ENCODE measurements at regions not wholly inside any gene's neighbourhood (a gene's known extent, or its start where the extent isn't known, plus 50 kb on each side); places are given as distances from the start of the nearest gene placed in this dataset.

GRCh38 chr14:104341532-104342434 is 203.4 kb downstream of the KIF26A start (continued):
- TF ChIP-seq, protein P1, sequence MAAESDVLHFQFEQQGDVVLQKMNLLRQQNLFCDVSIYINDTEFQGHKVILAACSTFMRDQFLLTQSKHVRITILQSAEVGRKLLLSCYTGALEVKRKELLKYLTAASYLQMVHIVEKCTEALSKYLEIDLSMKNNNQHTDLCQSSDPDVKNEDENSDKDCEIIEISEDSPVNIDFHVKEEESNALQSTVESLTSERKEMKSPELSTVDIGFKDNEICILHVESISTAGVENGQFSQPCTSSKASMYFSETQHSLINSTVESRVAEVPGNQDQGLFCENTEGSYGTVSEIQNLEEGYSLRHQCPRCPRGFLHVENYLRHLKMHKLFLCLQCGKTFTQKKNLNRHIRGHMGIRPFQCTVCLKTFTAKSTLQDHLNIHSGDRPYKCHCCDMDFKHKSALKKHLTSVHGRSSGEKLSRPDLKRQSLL (tag by site-specific recombination; IDR thresholded peaks at IDR 0.05) = peak; percentile 49; the same call in 1 of the 2 replicates
- TF ChIP-seq YY2 (tag by site-specific recombination; IDR thresholded peaks at IDR 0.05) = peak; percentile 61
- no peak for TF ChIP-seq ZNF398 (tag by site-specific recombination; IDR thresholded peaks at IDR 0.05)
- TF ChIP-seq PRDM1 (tag by site-specific recombination; IDR thresholded peaks at IDR 0.05) = no peak
- TF ChIP-seq ZNF350 (tag by site-specific recombination; IDR thresholded peaks at IDR 0.05) = no peak
- TF ChIP-seq, protein P2, sequence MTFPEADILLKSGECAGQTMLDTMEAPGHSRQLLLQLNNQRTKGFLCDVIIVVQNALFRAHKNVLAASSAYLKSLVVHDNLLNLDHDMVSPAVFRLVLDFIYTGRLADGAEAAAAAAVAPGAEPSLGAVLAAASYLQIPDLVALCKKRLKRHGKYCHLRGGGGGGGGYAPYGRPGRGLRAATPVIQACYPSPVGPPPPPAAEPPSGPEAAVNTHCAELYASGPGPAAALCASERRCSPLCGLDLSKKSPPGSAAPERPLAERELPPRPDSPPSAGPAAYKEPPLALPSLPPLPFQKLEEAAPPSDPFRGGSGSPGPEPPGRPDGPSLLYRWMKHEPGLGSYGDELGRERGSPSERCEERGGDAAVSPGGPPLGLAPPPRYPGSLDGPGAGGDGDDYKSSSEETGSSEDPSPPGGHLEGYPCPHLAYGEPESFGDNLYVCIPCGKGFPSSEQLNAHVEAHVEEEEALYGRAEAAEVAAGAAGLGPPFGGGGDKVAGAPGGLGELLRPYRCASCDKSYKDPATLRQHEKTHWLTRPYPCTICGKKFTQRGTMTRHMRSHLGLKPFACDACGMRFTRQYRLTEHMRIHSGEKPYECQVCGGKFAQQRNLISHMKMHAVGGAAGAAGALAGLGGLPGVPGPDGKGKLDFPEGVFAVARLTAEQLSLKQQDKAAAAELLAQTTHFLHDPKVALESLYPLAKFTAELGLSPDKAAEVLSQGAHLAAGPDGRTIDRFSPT (tag by site-specific recombination; IDR thresholded peaks at IDR 0.05) = no peak
- 0 out of 2 replicates have a peak, but pooled peaks have one; percentile 40 for TF ChIP-seq KLF10 (tag by site-specific recombination; IDR thresholded peaks at IDR 0.05)
- peak; percentile 19; the same call in 1 of the 2 replicates for TF ChIP-seq ZBTB21 (tag by site-specific recombination; IDR thresholded peaks at IDR 0.05)
- TF ChIP-seq ZNF654 (tag by site-specific recombination; IDR thresholded peaks at IDR 0.05; ENCODE audit: low read depth) = peak; percentile 42
- no peak for TF ChIP-seq ZNF148 (tag by site-specific recombination; IDR thresholded peaks at IDR 0.05; ENCODE audit: borderline replicate concordance)
- TF ChIP-seq, protein P3, sequence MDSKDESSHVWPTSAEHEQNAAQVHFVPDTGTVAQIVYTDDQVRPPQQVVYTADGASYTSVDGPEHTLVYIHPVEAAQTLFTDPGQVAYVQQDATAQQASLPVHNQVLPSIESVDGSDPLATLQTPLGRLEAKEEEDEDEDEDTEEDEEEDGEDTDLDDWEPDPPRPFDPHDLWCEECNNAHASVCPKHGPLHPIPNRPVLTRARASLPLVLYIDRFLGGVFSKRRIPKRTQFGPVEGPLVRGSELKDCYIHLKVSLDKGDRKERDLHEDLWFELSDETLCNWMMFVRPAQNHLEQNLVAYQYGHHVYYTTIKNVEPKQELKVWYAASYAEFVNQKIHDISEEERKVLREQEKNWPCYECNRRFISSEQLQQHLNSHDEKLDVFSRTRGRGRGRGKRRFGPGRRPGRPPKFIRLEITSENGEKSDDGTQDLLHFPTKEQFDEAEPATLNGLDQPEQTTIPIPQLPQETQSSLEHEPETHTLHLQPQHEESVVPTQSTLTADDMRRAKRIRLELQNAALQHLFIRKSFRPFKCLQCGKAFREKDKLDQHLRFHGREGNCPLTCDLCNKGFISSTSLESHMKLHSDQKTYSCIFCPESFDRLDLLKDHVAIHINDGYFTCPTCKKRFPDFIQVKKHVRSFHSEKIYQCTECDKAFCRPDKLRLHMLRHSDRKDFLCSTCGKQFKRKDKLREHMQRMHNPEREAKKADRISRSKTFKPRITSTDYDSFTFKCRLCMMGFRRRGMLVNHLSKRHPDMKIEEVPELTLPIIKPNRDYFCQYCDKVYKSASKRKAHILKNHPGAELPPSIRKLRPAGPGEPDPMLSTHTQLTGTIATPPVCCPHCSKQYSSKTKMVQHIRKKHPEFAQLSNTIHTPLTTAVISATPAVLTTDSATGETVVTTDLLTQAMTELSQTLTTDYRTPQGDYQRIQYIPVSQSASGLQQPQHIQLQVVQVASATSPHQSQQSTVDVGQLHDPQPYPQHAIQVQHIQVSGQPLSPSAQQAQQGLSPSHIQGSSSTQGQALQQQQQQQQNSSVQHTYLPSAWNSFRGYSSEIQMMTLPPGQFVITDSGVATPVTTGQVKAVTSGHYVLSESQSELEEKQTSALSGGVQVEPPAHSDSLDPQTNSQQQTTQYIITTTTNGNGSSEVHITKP (tag by site-specific recombination; IDR thresholded peaks at IDR 0.05) = peak; percentile 88
- TF ChIP-seq ZNF48 (tag by site-specific recombination; IDR thresholded peaks at IDR 0.05) = no peak
- no peak for TF ChIP-seq GLIS2 (tag by site-specific recombination; IDR thresholded peaks at IDR 0.05)
- TF ChIP-seq ZNF776 (tag by site-specific recombination; IDR thresholded peaks at IDR 0.05; ENCODE audit: borderline replicate concordance) = 0 out of 2 replicates have a peak, but pooled peaks have one; percentile 9
- TF ChIP-seq ZNF202 (tag by site-specific recombination; IDR thresholded peaks at IDR 0.05; ENCODE audit: borderline replicate concordance) = no peak
- TF ChIP-seq ZNF335 (tag by site-specific recombination; conservative IDR thresholded peaks at IDR 0.05) = peak; percentile 62
- no peak for TF ChIP-seq ZNF10 (tag by site-specific recombination; IDR thresholded peaks at IDR 0.05)
- TF ChIP-seq ZXDB (tag by site-specific recombination; IDR thresholded peaks at IDR 0.05) = peak; percentile 80
- no peak for TF ChIP-seq ZNF311 (tag by site-specific recombination; IDR thresholded peaks at IDR 0.05; ENCODE audit: borderline replicate concordance)
- TF ChIP-seq, protein P4, sequence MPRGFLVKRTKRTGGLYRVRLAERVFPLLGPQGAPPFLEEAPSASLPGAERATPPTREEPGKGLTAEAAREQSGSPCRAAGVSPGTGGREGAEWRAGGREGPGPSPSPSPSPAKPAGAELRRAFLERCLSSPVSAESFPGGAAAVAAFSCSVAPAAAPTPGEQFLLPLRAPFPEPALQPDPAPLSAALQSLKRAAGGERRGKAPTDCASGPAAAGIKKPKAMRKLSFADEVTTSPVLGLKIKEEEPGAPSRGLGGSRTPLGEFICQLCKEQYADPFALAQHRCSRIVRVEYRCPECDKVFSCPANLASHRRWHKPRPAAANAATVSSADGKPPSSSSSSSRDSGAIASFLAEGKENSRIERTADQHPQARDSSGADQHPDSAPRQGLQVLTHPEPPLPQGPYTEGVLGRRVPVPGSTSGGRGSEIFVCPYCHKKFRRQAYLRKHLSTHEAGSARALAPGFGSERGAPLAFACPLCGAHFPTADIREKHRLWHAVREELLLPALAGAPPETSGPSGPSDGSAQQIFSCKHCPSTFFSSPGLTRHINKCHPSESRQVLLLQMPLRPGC (tag by site-specific recombination; IDR thresholded peaks at IDR 0.05) = no peak
- TF ChIP-seq ZNF560 (tag by site-specific recombination; IDR thresholded peaks at IDR 0.05; ENCODE audit: borderline replicate concordance) = no peak
- no peak for TF ChIP-seq HOXA7 (CRISPR knock-in tag; IDR thresholded peaks at IDR 0.05; ENCODE audit: borderline replicate concordance)
- TF ChIP-seq ZNF514 (tag by site-specific recombination; IDR thresholded peaks at IDR 0.05) = no peak
- TF ChIP-seq ZSCAN30 (tag by site-specific recombination; IDR thresholded peaks at IDR 0.05) = 0 out of 2 replicates have a peak, but pooled peaks have one; percentile 56

Measured in HEK293 (cell line).